ENCODE measurements at regions not wholly inside any gene's neighbourhood (a gene's known extent, or its start where the extent isn't known, plus 50 kb on each side); places are given as distances from the start of the nearest gene placed in this dataset.

DNA sequence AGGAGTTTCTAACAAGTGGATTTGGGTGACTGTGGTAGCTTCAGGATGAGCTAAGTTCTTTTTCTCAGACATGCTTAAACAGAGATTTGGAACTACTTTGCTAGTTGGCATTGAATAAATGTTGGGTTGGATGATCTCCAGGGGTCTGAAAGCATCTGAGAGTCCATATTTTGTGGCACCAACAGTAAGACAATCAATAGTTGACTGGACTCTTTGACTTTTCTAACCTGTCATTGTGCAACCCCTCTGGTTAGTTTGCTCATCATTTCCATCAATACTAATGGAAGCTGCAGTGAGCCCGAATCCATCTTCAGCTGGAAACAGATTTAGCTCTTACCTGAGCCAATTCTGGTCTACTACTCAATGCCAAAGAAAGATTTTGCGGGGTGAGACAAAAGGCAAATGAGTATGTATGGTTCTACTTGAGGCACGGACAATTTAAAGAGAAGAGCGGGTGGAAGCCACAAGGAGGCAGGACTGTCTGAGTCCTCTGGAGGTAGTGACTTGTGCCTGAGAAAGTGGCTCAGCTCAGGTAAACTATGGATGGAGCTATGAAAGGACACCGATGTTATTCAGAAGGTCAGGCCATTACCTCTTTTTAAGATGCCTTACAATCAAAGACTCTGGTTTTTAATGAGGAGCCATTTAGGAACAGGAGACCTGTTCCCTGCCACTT, 118.7 kb downstream of the MID1IP1 start:
- 74 to 80% (median 75%) methylated on average over 5 of the region's 5 CpGs for WGBS, 3 donors
- Histone ChIP-seq H3K27ac (no peak overlapping the region), H3K4me3 (no peak overlapping the region), H3K9me3 (no peaks in the 10 kb centered on the region), H3K4me1 (ENCODE audit: insufficient read depth) (no peaks in the 10 kb centered on the region), H3K27me3 (no peaks in the 10 kb centered on the region), H3K36me3 (no peaks in the 10 kb centered on the region)
- intact Hi-C loops (cut with DNase I) = no loop called here
- no peak for DNase-seq
- TF ChIP-seq, protein P1, sequence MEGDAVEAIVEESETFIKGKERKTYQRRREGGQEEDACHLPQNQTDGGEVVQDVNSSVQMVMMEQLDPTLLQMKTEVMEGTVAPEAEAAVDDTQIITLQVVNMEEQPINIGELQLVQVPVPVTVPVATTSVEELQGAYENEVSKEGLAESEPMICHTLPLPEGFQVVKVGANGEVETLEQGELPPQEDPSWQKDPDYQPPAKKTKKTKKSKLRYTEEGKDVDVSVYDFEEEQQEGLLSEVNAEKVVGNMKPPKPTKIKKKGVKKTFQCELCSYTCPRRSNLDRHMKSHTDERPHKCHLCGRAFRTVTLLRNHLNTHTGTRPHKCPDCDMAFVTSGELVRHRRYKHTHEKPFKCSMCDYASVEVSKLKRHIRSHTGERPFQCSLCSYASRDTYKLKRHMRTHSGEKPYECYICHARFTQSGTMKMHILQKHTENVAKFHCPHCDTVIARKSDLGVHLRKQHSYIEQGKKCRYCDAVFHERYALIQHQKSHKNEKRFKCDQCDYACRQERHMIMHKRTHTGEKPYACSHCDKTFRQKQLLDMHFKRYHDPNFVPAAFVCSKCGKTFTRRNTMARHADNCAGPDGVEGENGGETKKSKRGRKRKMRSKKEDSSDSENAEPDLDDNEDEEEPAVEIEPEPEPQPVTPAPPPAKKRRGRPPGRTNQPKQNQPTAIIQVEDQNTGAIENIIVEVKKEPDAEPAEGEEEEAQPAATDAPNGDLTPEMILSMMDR (IDR thresholded peaks at IDR 0.05) = no peak
- TF ChIP-seq POLR2A (IDR thresholded peaks at IDR 0.05) (no peak), EP300 (IDR thresholded peaks at IDR 0.05) (no peak)

DNA sequence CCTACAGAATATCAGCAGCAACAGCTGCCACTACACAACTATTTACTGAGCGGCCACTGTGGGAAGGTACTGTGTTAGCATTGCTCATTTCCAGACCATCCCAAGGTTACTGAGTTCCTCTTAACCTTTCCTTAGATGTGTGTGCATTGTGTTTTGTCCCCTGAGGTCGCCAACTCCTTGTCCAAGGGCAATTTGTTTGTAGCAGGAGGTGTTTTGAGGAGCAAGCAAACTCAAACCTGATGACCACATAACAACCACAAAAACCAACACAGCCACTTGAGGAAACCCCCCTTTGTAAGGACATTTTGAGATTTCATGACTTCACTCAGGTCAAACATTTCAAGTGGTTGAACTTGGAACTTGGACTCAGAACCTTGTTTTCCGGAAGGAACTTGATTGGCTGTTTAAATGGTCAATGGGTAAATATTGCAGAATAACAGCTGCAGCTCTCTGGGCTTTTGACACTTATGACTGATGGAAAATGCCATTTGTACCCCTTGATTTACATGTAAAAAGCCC, 122.3 kb downstream of the MID1IP1 start:
- no peaks in the 10 kb centered on the region for H3K36me3 ChIP-seq
- intact Hi-C loops (cut with DNase I) = no loop called here
- DNase-seq = no peak
- no peak overlapping the region for H3K4me3 ChIP-seq
- no peak overlapping the region for H3K27ac ChIP-seq
- TF ChIP-seq, protein P1 (IDR thresholded peaks at IDR 0.05) = no peak
- TF ChIP-seq POLR2A (IDR thresholded peaks at IDR 0.05) (no peak), EP300 (IDR thresholded peaks at IDR 0.05) (no peak)
- no peaks in the 10 kb centered on the region for H3K27me3 ChIP-seq
- H3K9me3 ChIP-seq = no peaks in the 10 kb centered on the region
- whole genome bisulfite sequencing, 3 donors = 70 to 83% (median 79%) methylated on average over 3 of the region's 3 CpGs
- no peaks in the 10 kb centered on the region for H3K4me1 ChIP-seq (ENCODE audit: insufficient read depth)

DNA sequence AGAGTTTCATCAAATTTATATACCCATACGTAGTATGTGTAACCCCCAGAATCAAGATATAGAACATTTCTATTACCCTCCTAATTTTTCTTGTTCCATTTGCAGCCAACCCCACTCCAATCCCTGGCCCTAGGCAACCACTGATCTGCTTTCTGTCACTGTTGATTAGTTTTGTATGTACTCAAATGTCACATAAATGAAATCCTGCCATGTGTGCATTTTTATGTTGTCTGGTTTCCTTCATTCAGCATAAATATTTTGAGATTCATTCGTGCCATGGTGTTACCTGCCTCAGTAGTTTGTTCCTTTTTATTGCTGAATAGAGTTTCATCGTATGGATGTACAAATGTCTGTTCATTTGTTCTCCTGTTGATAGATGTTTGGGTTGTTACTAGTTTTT, 126.3 kb downstream of the MID1IP1 start:
- TF ChIP-seq, protein P1 (IDR thresholded peaks at IDR 0.05) = no peak
- TF ChIP-seq EP300 (IDR thresholded peaks at IDR 0.05) (no peak), POLR2A (IDR thresholded peaks at IDR 0.05) (no peak)
- DNase-seq = no peak
- intact Hi-C loops (cut with DNase I) = no loop called here
- Histone ChIP-seq H3K27ac (no peak overlapping the region), H3K9me3 (no peaks in the 10 kb centered on the region), H3K4me1 (ENCODE audit: insufficient read depth) (no peaks in the 10 kb centered on the region), H3K36me3 (no peaks in the 10 kb centered on the region), H3K27me3 (no peaks in the 10 kb centered on the region), H3K4me3 (no peak overlapping the region)
- WGBS, 3 donors = 52 to 65% (median 62%) methylated on average over 3 of the region's 3 CpGs

DNA sequence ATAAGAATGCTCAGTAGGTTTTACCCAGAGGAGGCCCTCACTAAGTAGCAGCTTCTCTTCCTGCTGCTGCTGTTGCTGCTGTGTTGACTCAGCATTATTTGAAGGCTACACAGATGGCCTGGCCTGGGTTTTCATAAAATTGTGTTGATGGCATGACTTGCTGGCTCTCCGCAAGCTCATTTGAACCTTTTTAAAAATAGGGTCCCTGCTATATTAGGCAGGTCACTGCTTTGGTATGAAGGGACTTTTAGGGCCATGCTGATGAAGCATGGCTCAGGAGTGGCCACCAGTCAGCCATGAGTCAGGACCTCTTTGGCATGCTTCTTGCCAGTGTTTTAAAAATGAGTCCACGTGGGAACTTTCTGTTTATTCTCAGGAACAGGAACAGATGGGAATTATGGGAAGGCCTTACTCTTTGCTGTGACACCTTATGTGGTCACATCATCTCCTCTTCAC, 128.7 kb downstream of the MID1IP1 start:
- 45 to 50% (median 45%) methylated on average over 2 of the region's 2 CpGs for WGBS, 3 donors
- Histone ChIP-seq H3K9me3 (no peaks in the 10 kb centered on the region), H3K36me3 (no peaks in the 10 kb centered on the region), H3K4me3 (no peak overlapping the region), H3K27ac (no peak overlapping the region), H3K27me3 (no peaks in the 10 kb centered on the region), H3K4me1 (ENCODE audit: insufficient read depth) (no peaks in the 10 kb centered on the region)
- no peak for DNase-seq
- TF ChIP-seq POLR2A (IDR thresholded peaks at IDR 0.05) (no peak), EP300 (IDR thresholded peaks at IDR 0.05) (no peak)
- intact Hi-C loops (cut with DNase I) = no loop called here

DNA sequence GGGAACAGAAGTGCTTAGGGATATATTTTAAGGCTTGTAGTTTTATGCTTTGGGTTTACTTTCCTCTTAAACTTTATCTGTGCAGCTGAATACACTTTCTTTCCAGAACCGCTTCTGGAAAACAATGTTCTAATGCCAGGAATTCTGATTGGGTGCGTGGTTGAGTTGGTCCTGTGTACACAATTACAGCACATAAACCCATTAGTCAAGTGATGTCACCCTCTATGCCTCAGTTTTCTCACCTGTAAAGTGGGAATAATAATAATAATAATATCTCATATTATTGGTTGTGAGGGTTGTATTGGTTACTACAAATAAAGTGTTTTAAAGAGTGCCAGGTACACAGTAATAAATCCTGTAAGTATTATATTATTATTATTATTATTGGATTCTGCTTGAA, 129.2 kb downstream of the MID1IP1 start:
- H3K4me3 ChIP-seq = no peak overlapping the region
- 13 to 55% (median 53%) methylated on average over 2 of the region's 2 CpGs for WGBS, 3 donors

More for the DNA sequence above, 129.2 kb downstream of the MID1IP1 start:
- Histone ChIP-seq H3K36me3 (no peaks in the 10 kb centered on the region), H3K9me3 (no peaks in the 10 kb centered on the region), H3K27ac (no peak overlapping the region), H3K4me1 (ENCODE audit: insufficient read depth) (no peaks in the 10 kb centered on the region), H3K27me3 (no peaks in the 10 kb centered on the region)
- no peak for DNase-seq
- intact Hi-C loops (cut with DNase I) = no loop called here
- no peak for TF ChIP-seq EP300 (IDR thresholded peaks at IDR 0.05)
- TF ChIP-seq, protein P1 (IDR thresholded peaks at IDR 0.05) = no peak
- TF ChIP-seq POLR2A (IDR thresholded peaks at IDR 0.05) = no peak

Data from ovary (tissue), 7 donors.